ENCODE measurements at regions not wholly inside any gene's neighbourhood (a gene's known extent, or its start where the extent isn't known, plus 50 kb on each side); places are given as distances from the start of the nearest gene placed in this dataset.
"Not testable (repeated sequence)": the region's sequence is repeated elsewhere in the genome, so short reads cannot be mapped to it uniquely, and the experiment has no call there.

GRCh38 chr15:31501536-31502157 is 175.0 kb downstream of the KLF13 start:
- H3K27ac ChIP-seq (ENCODE audit: low read length): no peak overlapping the region
- no peaks in the 10 kb centered on the region for H3K9me3 ChIP-seq (ENCODE audit: control insufficient read depth in 2 of 2, low read length in 2 of 2)

GRCh38 chr15:31502541-31503229 is 176.1 kb downstream of the KLF13 start:
- Histone ChIP-seq H3K9me3 (ENCODE audit: control insufficient read depth in 2 of 2, low read length in 2 of 2) (no peaks in the 10 kb centered on the region), H3K4me1 (ENCODE audit: control insufficient read depth, insufficient read depth, low read length) (no peaks in the 10 kb centered on the region), H3K27me3 (ENCODE audit: control insufficient read depth in 1 of 2, insufficient read depth in 2 of 2, low read length in 2 of 2) (no peaks in the 10 kb centered on the region), H3K36me3 (ENCODE audit: control insufficient read depth in 2 of 2, insufficient read depth in 2 of 2, low read length in 2 of 2) (no peaks in the 10 kb centered on the region), H3K4me3 (ENCODE audit: low read length in 2 of 2) (no peak overlapping the region), H3K27ac (ENCODE audit: low read length) (no peak overlapping the region), H3K9ac (ENCODE audit: low read length in 2 of 2) (no peak overlapping the region)

More at GRCh38 chr15:31501536-31502157, 175.0 kb downstream of the KLF13 start:
- no peaks in the 10 kb centered on the region for H3K27me3 ChIP-seq (ENCODE audit: control insufficient read depth in 1 of 2, insufficient read depth in 2 of 2, low read length in 2 of 2)
- H3K36me3 ChIP-seq (ENCODE audit: control insufficient read depth in 2 of 2, insufficient read depth in 2 of 2, low read length in 2 of 2): no peaks in the 10 kb centered on the region
- no peak overlapping the region for H3K9ac ChIP-seq (ENCODE audit: low read length in 2 of 2)
- H3K4me1 ChIP-seq (ENCODE audit: control insufficient read depth, insufficient read depth, low read length): no peaks in the 10 kb centered on the region
- no peak overlapping the region for H3K4me3 ChIP-seq (ENCODE audit: low read length in 2 of 2)

- H3K27me3 ChIP-seq (ENCODE audit: control insufficient read depth in 1 of 2, insufficient read depth in 2 of 2, low read length in 2 of 2): no peaks in the 10 kb centered on the region
- no peaks in the 10 kb centered on the region for H3K9me3 ChIP-seq (ENCODE audit: control insufficient read depth in 2 of 2, low read length in 2 of 2)
- no peaks in the 10 kb centered on the region for H3K36me3 ChIP-seq (ENCODE audit: control insufficient read depth in 2 of 2, insufficient read depth in 2 of 2, low read length in 2 of 2)
- H3K4me3 ChIP-seq (ENCODE audit: low read length in 2 of 2): no peak overlapping the region
- no peak overlapping the region for H3K9ac ChIP-seq (ENCODE audit: low read length in 2 of 2)
- H3K27ac ChIP-seq (ENCODE audit: low read length): no peak overlapping the region
- no peaks in the 10 kb centered on the region for H3K4me1 ChIP-seq (ENCODE audit: control insufficient read depth, insufficient read depth, low read length)
Measured at GRCh38 chr15:31503256-31503655, 176.6 kb downstream of the KLF13 start.

- Histone ChIP-seq H3K27me3 (ENCODE audit: control insufficient read depth in 1 of 2, insufficient read depth in 2 of 2, low read length in 2 of 2) (no peaks in the 10 kb centered on the region), H3K9me3 (ENCODE audit: control insufficient read depth in 2 of 2, low read length in 2 of 2) (no peaks in the 10 kb centered on the region), H3K9ac (ENCODE audit: low read length in 2 of 2) (no peak overlapping the region), H3K4me3 (ENCODE audit: low read length in 2 of 2) (no peak overlapping the region), H3K36me3 (ENCODE audit: control insufficient read depth in 2 of 2, insufficient read depth in 2 of 2, low read length in 2 of 2) (no peaks in the 10 kb centered on the region), H3K4me1 (ENCODE audit: control insufficient read depth, insufficient read depth, low read length) (no peaks in the 10 kb centered on the region), H3K27ac (ENCODE audit: low read length) (no peak overlapping the region)
Measured at GRCh38 chr15:31503758-31504461, 177.3 kb downstream of the KLF13 start.

- Histone ChIP-seq H3K9ac (ENCODE audit: low read length in 2 of 2) (no peak overlapping the region), H3K9me3 (ENCODE audit: control insufficient read depth in 2 of 2, low read length in 2 of 2) (no peaks in the 10 kb centered on the region), H3K4me1 (ENCODE audit: control insufficient read depth, insufficient read depth, low read length) (no peaks in the 10 kb centered on the region), H3K27ac (ENCODE audit: low read length) (no peak overlapping the region), H3K4me3 (ENCODE audit: low read length in 2 of 2) (no peak overlapping the region), H3K36me3 (ENCODE audit: control insufficient read depth in 2 of 2, insufficient read depth in 2 of 2, low read length in 2 of 2) (no peaks in the 10 kb centered on the region), H3K27me3 (ENCODE audit: control insufficient read depth in 1 of 2, insufficient read depth in 2 of 2, low read length in 2 of 2) (no peaks in the 10 kb centered on the region)
Measured at GRCh38 chr15:31504462-31504839, 177.8 kb downstream of the KLF13 start.

- not testable (repeated sequence) for H3K4me3 ChIP-seq (ENCODE audit: low read length in 2 of 2); H3K4me1 ChIP-seq (ENCODE audit: control insufficient read depth, insufficient read depth, low read length); H3K27me3 ChIP-seq (ENCODE audit: control insufficient read depth in 1 of 2, insufficient read depth in 2 of 2, low read length in 2 of 2); H3K36me3 ChIP-seq (ENCODE audit: control insufficient read depth in 2 of 2, insufficient read depth in 2 of 2, low read length in 2 of 2); H3K9ac ChIP-seq (ENCODE audit: low read length in 2 of 2); H3K9me3 ChIP-seq (ENCODE audit: control insufficient read depth in 2 of 2, low read length in 2 of 2); H3K27ac ChIP-seq (ENCODE audit: low read length)
Measured at GRCh38 chr15:31507573-31507972, 180.9 kb downstream of the KLF13 start.

- no peaks in the 10 kb centered on the region for H3K36me3 ChIP-seq (ENCODE audit: control insufficient read depth in 2 of 2, insufficient read depth in 2 of 2, low read length in 2 of 2)
Measured at GRCh38 chr15:31508656-31509055, 182.0 kb downstream of the KLF13 start.

GRCh38 chr15:31510057-31510456 is 183.4 kb downstream of the KLF13 start:
- Histone ChIP-seq H3K27ac (ENCODE audit: low read length) (no peak overlapping the region), H3K9me3 (ENCODE audit: control insufficient read depth in 2 of 2, low read length in 2 of 2) (no peaks in the 10 kb centered on the region), H3K9ac (ENCODE audit: low read length in 2 of 2) (no peak overlapping the region), H3K27me3 (ENCODE audit: control insufficient read depth in 1 of 2, insufficient read depth in 2 of 2, low read length in 2 of 2) (no peaks in the 10 kb centered on the region), H3K4me1 (ENCODE audit: control insufficient read depth, insufficient read depth, low read length) (no peaks in the 10 kb centered on the region), H3K4me3 (ENCODE audit: low read length in 2 of 2) (no peak overlapping the region), H3K36me3 (ENCODE audit: control insufficient read depth in 2 of 2, insufficient read depth in 2 of 2, low read length in 2 of 2) (no peaks in the 10 kb centered on the region)

More at GRCh38 chr15:31508656-31509055, 182.0 kb downstream of the KLF13 start:
- H3K4me3 ChIP-seq (ENCODE audit: low read length in 2 of 2): no peak overlapping the region
- H3K4me1 ChIP-seq (ENCODE audit: control insufficient read depth, insufficient read depth, low read length): no peaks in the 10 kb centered on the region
- no peaks in the 10 kb centered on the region for H3K9me3 ChIP-seq (ENCODE audit: control insufficient read depth in 2 of 2, low read length in 2 of 2)
- H3K9ac ChIP-seq (ENCODE audit: low read length in 2 of 2): no peak overlapping the region
- H3K27me3 ChIP-seq (ENCODE audit: control insufficient read depth in 1 of 2, insufficient read depth in 2 of 2, low read length in 2 of 2): no peaks in the 10 kb centered on the region
- no peak overlapping the region for H3K27ac ChIP-seq (ENCODE audit: low read length)

GRCh38 chr15:31511707-31512310 is 185.2 kb downstream of the KLF13 start:
- H3K9ac ChIP-seq (ENCODE audit: low read length in 2 of 2): no peak overlapping the region
- no peaks in the 10 kb centered on the region for H3K27me3 ChIP-seq (ENCODE audit: control insufficient read depth in 1 of 2, insufficient read depth in 2 of 2, low read length in 2 of 2)
- no peak overlapping the region for H3K27ac ChIP-seq (ENCODE audit: low read length)
- no peaks in the 10 kb centered on the region for H3K4me1 ChIP-seq (ENCODE audit: control insufficient read depth, insufficient read depth, low read length)
- no peaks in the 10 kb centered on the region for H3K9me3 ChIP-seq (ENCODE audit: control insufficient read depth in 2 of 2, low read length in 2 of 2)
- no peaks in the 10 kb centered on the region for H3K36me3 ChIP-seq (ENCODE audit: control insufficient read depth in 2 of 2, insufficient read depth in 2 of 2, low read length in 2 of 2)
- H3K4me3 ChIP-seq (ENCODE audit: low read length in 2 of 2): no peak overlapping the region

GRCh38 chr15:31513178-31513577 is 186.5 kb downstream of the KLF13 start:
- Histone ChIP-seq H3K9me3 (ENCODE audit: control insufficient read depth in 2 of 2, low read length in 2 of 2) (no peaks in the 10 kb centered on the region), H3K27me3 (ENCODE audit: control insufficient read depth in 1 of 2, insufficient read depth in 2 of 2, low read length in 2 of 2) (no peaks in the 10 kb centered on the region), H3K27ac (ENCODE audit: low read length) (no peak overlapping the region), H3K4me1 (ENCODE audit: control insufficient read depth, insufficient read depth, low read length) (no peaks in the 10 kb centered on the region), H3K36me3 (ENCODE audit: control insufficient read depth in 2 of 2, insufficient read depth in 2 of 2, low read length in 2 of 2) (no peaks in the 10 kb centered on the region), H3K9ac (ENCODE audit: low read length in 2 of 2) (no peak overlapping the region), H3K4me3 (ENCODE audit: low read length in 2 of 2) (no peak overlapping the region)
